GM19238 (cell line): ENCODE measurements at regions not wholly inside any gene's neighbourhood (a gene's known extent, or its start where the extent isn't known, plus 50 kb on each side); places are given as distances from the start of the nearest gene placed in this dataset.

Source experiments
- DNase-seq: peaks from one replicate; pipeline ENCODE4 v3.0.0; 2011; ENCODE audit warnings: low spot score; ENCODE audit not compliant: insufficient read length

- no peak for DNase-seq
These were observed 205.8 kb downstream of the ANAPC1 start for GRCh38 chr2:111678161-111678560.

- no peak for DNase-seq
These were observed 205.3 kb downstream of the ANAPC1 start for GRCh38 chr2:111678651-111679050.

GRCh38 chr2:111679202-111679601, 204.8 kb downstream of the ANAPC1 start:
- no peak for DNase-seq

- DNase-seq, result no peak
These were observed 199.4 kb downstream of the ANAPC1 start for GRCh38 chr2:111684611-111685010.

- DNase-seq, result no peak
These were observed 198.7 kb downstream of the ANAPC1 start for GRCh38 chr2:111685342-111685741.

GRCh38 chr2:111686994-111687393, 197.0 kb downstream of the ANAPC1 start:
- no peak for DNase-seq

- no peak for DNase-seq
These were observed 196.1 kb downstream of the ANAPC1 start for GRCh38 chr2:111687911-111688310.

- no peak for DNase-seq
These were observed 195.5 kb downstream of the ANAPC1 start for GRCh38 chr2:111688482-111688881.

GRCh38 chr2:111689174-111689573, 194.8 kb downstream of the ANAPC1 start:
- DNase-seq, result no peak

- no peak for DNase-seq
These were observed 194.1 kb downstream of the ANAPC1 start for GRCh38 chr2:111689941-111690340.

GRCh38 chr2:111691164-111691875, 192.7 kb downstream of the ANAPC1 start:
- DNase-seq, result no peak

- DNase-seq, result no peak
These were observed 191.7 kb downstream of the ANAPC1 start for GRCh38 chr2:111692311-111692710.

GRCh38 chr2:111694700-111695101, 189.3 kb downstream of the ANAPC1 start:
- no peak for DNase-seq

GRCh38 chr2:111695441-111696007, 188.5 kb downstream of the ANAPC1 start:
- no peak for DNase-seq

- DNase-seq, result no peak
These were observed 187.8 kb downstream of the ANAPC1 start for GRCh38 chr2:111696226-111696625.

- DNase-seq, result no peak
These were observed 186.4 kb downstream of the ANAPC1 start for GRCh38 chr2:111697560-111697959.

GRCh38 chr2:111698089-111698488, 185.9 kb downstream of the ANAPC1 start:
- DNase-seq, result no peak

- no peak for DNase-seq
These were observed 185.0 kb downstream of the ANAPC1 start for GRCh38 chr2:111698743-111699554.

GRCh38 chr2:111701266-111701665, 182.7 kb downstream of the ANAPC1 start:
- no peak for DNase-seq

- no peak for DNase-seq
These were observed 182.2 kb downstream of the ANAPC1 start for GRCh38 chr2:111701798-111702118.

- DNase-seq, result peak; percentile 22
These were observed 181.7 kb downstream of the ANAPC1 start for GRCh38 chr2:111702119-111702803.

GRCh38 chr2:111702804-111703196, 181.2 kb downstream of the ANAPC1 start:
- DNase-seq, result no peak
